VCaP (cell line): ENCODE measurements at regions not wholly inside any gene's neighbourhood (a gene's known extent, or its start where the extent isn't known, plus 50 kb on each side); places are given as distances from the start of the nearest gene placed in this dataset.

ENCODE experiments used
- H3K27ac ChIP-seq: fragments of 450-650 bp; 2 replicates; pipeline ENCODE4 v1.5.1; 2017
- CTCF ChIP-seq: fragments of 450-650 bp; conservative IDR thresholded peaks from 2 replicates; pipeline ENCODE4 v1.5.1; 2017; ENCODE audit warnings: mild to moderate bottlenecking, moderate library complexity

DNA sequence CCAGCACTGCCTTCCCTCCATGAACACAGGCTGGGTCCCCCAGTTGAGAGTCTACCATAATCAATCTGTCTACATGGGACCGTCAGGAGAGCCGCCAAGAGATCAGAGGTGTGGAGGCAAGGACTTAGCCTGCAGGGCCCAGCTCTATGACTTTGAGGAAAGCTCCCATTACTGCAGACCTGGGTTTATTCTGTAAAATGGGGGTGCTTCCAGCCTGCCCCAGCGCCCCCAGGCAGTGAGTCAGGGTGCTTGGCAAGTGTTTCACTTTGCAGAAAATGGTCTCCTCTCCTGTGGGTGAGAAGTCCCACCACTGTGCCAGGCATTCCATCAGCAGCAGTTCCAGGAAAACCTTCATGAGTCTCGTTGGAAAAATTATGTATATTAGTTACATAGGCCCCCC, 75.5 kb upstream of the VSTM2B start:
- TF ChIP-seq CTCF, result no peak
- H3K27ac ChIP-seq, result no peak overlapping the region

DNA sequence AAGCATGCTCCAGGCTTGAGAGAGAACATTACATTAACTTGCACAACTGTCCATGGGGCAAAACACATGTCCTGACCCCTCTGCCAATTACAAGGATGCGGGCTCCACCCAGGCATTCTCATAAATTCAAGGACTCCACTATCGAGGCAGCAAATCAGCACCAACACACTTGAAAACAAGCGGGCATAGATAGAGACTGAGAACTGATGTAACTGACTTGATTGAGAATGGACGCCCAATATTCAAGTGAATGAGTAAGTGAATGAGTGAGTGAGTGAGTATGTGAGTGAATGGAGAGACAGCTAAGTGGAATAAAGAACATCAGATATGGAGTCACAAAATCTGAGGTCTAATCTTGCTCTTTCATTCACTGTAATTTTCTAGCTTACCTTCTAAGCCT, 75.0 kb upstream of the VSTM2B start:
- TF ChIP-seq CTCF, result no peak
- H3K27ac ChIP-seq, result no peak overlapping the region

GRCh38 chr19:29454109-29454508, 71.7 kb upstream of the VSTM2B start:
- no peak overlapping the region for H3K27ac ChIP-seq
- TF ChIP-seq CTCF, result no peak

- TF ChIP-seq CTCF, result no peak
- no peak overlapping the region for H3K27ac ChIP-seq
Measured at GRCh38 chr19:29457413-29457812, 68.4 kb upstream of the VSTM2B start.

DNA sequence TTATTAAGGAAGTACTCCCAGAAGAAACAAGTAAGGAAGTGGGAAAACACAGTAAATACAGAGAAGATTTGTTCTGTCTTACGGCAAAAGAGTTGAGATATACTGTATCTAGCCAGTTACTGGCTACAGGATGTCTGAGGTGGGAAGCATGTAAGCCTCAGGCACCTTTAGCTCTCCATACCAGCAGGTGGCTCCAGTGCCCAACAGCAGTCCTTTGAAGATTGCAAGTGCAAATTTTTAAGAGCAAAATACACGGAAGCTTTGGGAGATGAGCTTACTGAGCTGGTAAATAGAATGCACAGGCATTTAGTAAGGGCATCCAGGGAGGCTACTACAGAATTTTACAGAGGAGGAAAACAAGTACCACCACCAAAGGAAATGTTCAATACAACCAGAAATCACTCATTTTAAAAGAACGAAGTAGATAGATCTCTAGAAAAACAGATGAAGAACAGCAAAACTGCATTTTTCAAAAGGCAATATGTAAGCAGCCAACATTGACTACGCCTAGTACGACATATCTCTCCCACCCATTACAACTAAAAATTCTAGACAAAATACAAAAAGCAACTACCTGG, 57.9 kb upstream of the VSTM2B start:
- no peak overlapping the region for H3K27ac ChIP-seq
- TF ChIP-seq CTCF, result peak; percentile 95

DNA sequence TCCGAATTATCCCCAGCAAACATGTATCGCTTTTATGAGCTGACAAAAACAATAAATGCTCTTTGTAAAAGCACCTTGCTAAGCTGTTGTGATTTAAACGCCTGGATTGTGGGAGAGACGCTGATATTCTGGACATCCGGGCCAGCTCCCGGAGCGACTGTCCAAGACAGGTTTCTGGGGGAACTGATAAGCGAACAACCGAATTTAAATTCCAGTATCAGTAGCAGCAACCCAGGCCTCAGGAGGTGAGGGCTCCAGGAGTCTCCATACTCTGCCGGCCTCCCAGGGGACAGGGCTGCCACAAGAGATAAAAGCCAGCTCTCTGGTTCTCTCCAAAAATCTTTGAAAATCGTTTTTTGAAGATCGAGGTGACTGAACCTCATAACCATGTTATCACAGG, 50.3 kb upstream of the VSTM2B start:
- TF ChIP-seq CTCF, result no peak
- no peak overlapping the region for H3K27ac ChIP-seq
